HG02981 (cell line): ENCODE measurements at regions not wholly inside any gene's neighbourhood (a gene's known extent, or its start where the extent isn't known, plus 50 kb on each side); places are given as distances from the start of the nearest gene placed in this dataset.

Experiments
- ATAC-seq: cut with Tn5 transposase; IDR thresholded peaks from one replicate; pipeline ENCODE4 v1.9.1; 2021; ENCODE audit warnings: mild to moderate bottlenecking, moderate library complexity; ENCODE audit not compliant: unreplicated experiment

DNA sequence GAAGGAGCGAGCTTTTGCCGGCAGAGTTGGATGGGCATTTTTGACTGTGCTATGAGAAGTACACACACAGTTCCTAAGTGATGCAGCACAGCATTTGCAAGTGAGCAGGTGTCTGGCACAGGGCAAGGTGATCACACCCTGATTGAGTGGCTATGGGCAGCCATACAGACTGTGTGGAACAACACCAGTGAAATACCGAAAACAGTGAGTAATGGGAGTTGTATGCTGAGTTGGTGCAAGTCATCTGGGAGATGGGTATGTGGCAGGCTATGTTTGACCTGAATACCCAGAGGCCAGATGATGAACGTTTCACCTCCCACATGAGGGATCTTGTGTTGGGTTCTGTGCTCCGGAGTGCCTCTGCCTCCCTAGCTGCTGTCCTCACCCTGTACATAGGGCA, 53.5 kb upstream of the TIPARP start:
- no peak for ATAC-seq

DNA sequence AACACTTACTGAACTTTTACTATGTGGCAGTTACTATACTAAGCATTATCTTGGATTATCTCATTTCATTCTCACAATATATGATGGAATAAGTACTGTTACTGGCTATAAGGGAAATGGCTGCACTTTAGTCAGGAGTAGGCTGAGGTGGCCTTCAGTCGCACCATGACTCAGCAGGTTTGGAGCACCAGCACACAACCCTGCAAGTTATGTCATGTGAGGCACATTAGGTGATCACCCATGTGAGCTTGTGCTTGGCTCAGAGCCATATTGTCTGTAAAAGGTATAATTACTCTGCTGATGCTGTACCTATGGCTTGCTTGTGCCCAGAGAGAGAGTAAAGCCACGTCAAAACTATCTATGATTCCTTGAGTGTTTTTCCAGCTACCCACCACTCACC, 54.1 kb upstream of the TIPARP start:
- no peak for ATAC-seq

DNA sequence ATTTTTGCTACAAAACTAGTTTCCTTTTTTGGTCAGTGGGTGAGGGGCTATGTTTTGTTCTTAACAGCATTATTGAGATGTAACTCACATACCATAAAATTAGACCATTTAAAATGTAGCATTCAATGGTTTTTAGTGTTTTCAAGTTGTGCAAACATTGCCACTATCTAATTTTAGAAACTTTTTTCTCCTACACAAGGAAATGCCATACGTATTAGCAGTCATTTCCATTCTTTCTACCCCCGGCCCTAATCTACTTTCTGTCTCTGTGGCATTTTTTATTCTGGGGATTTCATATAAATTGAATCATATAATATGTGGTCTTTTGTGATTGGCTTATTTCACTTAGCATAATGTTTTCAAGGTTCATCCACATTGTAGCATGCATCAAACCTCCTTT, 55.0 kb upstream of the TIPARP start:
- no peak for ATAC-seq

DNA sequence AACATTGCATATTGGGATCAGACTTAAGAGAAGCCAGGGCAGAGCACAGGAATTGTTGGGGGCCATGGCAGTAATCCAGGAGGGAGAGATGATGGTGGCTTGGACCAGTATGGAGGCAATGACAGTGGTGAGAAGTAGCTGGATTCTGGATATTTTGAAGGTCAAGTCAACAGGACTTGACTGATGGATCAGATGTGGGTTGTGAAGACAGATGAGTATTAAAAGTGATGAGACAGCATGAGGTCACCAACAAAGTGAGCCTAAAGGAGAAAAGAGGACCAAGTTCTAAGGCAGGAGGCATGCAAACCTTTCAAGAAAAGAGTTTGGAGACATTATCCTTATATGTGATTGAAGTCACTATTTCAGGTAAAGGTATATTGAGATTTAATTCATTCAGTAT, 56.6 kb upstream of the TIPARP start:
- no peak for ATAC-seq

DNA sequence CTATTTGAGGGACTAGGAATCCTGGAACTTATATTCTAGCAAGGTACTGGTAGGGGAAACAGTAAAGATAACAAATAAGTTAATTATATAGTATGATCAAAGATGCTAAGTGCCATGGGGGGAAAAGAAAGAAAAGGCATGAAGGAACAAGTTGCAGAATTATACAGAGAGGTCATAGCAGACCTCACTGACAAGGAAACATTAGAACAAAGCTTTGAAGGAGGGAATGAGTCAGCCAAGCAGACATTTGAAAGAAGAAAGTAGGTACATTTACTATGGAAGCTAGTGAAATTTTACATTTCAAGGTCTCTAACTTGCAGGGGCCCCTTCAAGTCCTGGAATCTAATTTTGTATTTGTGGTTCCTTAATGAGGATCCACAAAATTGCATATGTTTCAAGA, 57.2 kb upstream of the TIPARP start:
- ATAC-seq: no peak

DNA sequence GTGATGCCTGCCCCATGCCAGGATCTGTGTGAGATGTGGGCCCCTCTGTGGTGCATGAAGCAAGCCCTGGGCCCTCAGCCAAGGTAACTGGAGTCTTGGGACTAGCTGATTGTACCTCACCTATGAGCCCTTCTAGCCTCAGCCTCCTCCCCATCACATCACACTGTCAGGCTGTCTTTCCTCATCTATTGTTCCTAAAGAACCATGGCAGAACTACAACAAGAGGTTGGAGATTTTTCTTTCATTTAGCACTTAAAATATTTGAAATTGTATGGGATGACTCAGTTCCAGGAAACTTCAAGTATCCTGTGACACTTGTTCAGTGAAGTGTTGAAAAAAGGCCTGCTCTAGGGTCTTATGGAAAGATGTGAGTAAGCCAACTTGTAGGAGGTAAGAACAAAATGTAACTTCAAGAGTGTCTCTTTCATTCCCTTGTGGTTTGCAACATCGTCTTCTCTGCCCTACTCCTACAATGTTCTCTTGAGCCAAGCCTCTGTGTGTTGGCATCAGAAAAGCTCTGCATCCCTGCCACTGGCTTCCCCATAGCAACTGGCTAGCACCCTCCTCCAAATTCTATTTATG, 58.7 kb upstream of the TIPARP start:
- no peak for ATAC-seq

DNA sequence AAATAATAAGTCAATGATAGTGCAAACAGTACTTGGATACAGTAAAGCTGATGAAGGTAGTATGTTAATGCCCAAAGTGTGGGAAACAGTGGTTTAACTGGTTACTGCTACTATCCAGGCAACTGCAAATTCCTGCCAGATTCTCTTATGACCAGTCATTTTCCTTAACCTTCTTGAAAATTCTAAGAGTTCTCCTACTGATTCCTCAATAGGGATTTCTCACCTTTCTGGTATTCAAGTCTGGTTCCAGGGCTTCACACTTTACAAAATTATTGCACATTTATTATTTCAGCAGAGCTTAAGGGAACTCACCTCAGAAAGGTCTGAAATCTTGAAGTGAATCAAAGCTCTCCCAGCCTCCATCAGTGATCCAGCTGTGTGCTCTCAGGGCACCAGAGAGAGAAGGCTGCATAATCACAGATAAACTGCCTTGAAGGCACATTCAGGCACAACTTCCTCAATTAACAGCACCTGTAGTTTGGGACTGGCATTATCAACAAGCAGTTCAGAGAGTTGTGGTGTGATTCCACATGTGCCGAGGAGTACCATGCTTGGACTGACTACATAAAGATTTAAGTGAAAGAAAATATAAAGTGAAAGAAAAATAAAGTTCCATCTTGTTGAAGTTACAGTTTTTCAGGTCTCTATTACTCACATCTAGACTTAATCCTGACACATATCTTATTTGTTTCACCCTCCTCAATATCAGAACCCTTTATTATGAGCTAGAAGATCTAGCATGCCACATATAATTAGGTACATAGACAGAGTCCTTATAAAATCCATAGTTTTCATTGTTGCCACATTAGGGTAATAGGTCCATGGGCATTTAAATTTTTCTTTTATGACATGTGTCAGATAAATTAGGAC, 59.5 kb upstream of the TIPARP start:
- ATAC-seq: no peak

DNA sequence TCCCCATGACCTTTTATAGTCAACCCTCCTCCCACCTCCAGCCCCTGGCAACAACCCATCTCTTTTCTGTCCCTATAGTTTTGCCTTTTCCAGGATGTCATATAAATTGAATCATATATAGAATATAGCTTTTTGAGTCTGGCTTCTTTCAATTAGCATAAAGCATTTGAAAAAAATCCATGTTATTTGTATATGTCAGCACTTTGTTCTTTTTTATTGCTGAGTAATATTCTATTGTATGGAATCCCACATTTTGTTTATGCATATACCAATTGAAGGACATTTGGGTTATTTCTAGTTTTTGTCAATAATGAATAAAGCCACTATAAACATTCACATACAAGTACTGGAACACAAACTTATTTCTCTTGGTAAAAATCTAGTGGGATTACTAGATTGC, 58.0 kb upstream of the SSR3 start:
- ATAC-seq: no peak

DNA sequence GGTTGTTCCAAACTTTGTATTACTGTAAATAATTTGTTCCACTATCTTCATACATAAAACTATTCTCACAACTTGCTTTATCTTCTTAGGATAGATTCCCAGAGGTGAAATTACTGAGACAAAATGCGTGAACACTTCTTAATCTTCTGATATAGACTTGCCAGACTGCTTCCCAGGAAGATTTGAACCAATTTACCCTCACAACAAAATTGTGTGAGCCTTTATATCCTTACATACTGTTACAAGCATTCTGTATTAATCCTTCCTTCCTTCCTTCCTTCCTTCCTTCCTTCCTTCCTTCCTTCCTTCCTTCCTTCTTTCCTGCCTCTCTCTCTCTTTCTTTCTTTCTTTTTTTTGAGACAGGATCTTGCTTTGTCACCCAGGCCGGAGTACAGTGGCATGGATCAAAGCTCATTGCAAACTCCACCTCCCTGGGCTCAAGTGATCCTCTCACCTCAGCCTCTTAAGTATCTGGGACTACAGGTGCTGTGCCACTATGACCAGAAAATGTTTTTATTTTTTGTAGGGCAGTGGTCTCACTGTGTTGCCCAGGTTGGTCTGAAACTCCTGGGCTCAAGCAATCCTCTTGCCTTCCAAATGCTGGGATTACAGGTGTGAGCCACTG, 57.1 kb upstream of the SSR3 start:
- no peak for ATAC-seq

DNA sequence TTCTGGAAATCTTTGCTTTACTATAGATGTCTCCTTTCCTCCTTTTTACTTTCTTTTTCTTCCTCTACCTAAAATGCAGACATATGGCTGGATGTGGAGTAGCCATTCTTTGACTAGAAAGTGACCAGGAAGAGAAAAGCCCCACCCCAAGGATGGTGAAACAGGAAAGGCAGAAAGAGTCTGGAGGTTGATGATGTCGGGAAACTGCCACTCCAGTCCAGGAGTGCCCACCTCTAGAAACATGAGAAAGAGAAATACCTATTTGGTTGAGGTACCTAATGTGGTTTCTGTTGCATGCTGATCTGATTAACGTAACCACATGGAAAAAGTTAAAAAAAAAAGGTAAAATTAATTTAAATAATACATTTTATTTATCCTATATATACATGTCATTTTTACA, 55.2 kb upstream of the SSR3 start:
- no peak for ATAC-seq

DNA sequence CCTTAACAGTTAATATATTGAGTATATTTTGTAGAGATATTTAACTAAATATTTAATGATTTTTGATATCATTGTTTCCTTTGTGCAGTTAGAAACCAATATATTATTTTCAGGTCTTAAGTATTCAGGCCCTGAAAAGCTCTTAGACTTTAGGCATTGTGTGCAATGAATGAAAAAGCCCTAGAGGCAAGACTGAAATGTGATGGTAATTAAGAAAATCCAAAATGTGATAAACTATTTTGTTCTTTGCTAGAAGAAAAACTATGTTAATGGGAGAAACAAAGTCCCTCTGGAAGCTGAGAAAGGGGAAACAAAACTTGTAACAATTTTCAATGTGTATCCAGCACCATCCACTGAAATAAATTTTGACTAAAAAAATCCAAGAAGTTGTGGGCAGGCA, 54.6 kb upstream of the SSR3 start:
- ATAC-seq: no peak

DNA sequence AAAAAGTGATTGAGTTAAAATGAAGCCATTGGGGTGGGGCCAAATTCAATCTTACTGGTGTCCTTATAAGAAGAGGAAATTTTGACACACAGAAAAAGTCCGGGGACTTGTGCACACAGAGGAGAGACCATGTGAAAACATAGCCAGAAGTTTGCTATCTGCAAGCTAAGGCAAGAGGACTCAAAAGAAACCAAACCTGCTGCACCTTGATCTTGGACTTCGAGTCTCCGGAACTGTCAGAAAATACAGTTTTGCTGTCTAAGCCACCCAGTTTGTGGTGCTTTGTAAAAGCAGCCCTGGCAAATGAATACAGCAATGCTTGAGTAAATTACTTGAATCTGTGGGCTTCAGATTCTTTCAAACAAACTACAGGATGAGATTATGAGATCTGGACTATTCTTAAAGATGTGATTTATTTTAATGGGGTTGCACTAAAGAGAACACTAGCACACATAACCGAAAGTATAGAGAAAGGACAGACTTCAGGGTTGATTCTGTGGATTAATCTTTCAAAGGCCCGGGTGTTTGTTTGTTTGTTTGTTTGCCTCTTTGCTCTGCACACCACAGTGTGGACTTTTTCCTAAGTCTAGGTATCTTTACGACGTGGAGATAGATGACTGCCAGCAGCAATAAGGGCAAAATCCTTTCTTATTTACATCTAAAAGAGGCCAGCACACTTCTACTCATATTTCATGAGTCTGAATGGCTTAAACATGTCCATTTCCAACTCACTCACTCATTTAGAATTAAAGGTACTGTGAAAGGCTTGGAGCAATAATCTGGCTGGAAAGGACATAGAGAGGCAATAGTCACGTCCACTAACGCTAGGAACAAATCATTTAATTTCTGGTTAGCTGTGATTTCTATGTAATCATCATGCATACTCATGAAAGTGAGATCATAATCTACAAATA, 53.9 kb upstream of the SSR3 start:
- ATAC-seq: no peak

DNA sequence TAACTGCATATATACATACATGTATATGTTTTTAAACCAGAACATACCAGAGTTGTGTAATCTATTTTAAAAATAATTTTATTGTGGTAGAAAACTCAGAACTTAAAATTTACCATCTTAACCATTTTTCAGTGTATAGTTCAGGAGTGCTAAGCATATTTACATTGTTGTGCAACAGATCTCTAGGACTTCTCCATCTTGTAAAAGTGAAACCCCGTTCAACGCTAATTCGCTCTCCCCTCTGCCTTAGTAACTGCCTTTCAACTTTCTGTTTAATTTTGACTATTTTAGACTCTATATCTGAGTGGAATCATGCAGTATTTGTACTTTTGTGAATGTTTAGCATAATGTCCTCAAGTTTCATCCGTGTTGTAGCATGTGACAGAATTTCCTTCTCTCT, 51.8 kb upstream of the SSR3 start:
- ATAC-seq: peak; percentile 40

DNA sequence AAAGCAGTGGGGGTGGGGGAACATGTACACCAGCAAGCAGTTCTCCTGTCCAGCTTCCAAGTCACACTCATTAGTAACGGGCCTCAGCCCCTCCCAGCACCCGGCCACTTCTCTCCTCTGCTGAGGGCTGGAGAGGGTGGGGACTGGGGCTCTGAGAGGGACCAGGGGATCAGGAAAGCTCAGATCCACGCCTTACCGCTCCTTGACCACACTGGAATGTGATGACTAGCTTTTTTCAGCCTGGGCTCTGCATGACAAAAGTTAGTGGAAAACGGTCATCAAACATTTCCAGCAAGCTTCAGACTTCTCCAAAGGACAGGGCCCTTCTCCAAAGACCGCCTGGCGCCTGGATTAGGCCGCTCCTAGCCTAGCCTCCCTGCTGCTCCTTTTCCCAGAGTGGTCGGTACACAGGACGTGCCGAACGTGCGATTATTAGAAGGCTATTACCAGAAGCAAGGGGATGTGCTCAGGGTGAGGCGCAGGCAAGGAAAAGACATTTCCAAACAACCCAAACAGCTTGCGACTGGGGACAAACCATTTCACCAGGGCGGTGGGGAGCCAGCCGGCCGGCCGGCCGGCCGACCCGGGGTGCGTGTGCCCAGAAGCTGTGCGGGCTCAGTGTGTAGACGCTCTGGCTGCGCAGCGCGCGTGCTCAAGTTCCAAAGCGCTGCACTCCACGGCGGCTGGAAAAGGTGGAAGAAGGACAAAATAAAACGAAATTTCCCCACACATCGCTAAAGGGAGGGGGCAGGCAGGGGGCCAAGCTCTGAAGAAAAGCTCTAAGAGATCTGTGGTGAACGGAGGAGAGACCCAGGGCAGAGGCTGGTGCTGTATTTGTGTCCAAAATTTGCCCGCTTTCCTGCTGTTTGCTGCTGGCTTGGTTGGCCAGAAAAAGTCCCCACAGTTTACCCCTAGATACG, 51.0 kb upstream of the SSR3 start:
- ATAC-seq: peak; percentile 39

DNA sequence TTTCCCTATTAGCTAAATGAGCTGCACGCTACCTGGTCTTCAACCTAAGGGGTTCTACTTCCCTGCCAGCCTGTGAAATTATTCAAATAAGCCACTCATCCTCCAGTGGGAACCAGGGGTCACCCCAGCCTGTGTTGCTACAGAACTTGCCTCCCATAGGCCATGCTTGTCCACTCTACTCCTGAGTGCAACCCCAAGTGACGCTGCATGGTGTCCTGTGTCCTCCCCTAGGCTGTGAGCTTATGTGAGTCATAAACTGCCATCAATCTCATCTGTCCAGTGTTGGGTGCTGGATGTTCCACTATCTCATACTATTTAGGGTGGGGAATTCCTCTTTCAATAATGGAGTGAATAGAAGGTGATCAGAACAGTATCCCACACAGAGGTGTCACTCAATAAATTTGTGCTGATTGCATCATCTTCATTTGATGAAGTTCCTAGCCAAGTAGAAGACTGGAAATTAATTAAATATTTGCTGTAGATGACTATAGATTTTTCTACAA, 49.8 kb upstream of the SSR3 start:
- ATAC-seq: no peak
